ENCODE measurements at regions not wholly inside any gene's neighbourhood (a gene's known extent, or its start where the extent isn't known, plus 50 kb on each side); places are given as distances from the start of the nearest gene placed in this dataset.

GRCh38 chr2:217222309-217222910 lies 362.5 kb upstream of the TNP1 start (continued):
- TF ChIP-seq IKZF1 (conservative IDR thresholded peaks at IDR 0.05) = peak; percentile 92
- peak; percentile 76 for TF ChIP-seq ZNF24 (IDR thresholded peaks at IDR 0.05)
- TF ChIP-seq MTA2 (IDR thresholded peaks at IDR 0.05; ENCODE audit: low read depth) = peak; percentile 99
- TF ChIP-seq NR2C2 (IDR thresholded peaks at IDR 0.05; ENCODE audit: borderline replicate concordance, control insufficient read depth, insufficient read length, low read depth) = no peak
- TF ChIP-seq E4F1 (IDR thresholded peaks at IDR 0.05; ENCODE audit: borderline replicate concordance, partially characterized antibody) = no peak
- no peak for TF ChIP-seq YY1 (IDR thresholded peaks at IDR 0.05; ENCODE audit: low read depth, low read length)
- peak; percentile 81; the same call in 1 of the 2 replicates for TF ChIP-seq ZBED1 (IDR thresholded peaks at IDR 0.05; ENCODE audit: borderline replicate concordance)
- peak; percentile 59 for TF ChIP-seq SMAD1 (IDR thresholded peaks at IDR 0.05; ENCODE audit: low read depth, partially characterized antibody)
- peak; percentile 97 for TF ChIP-seq CREM (IDR thresholded peaks at IDR 0.05; ENCODE audit: low read depth)
- no peak for TF ChIP-seq E2F4 (IDR thresholded peaks at IDR 0.05; ENCODE audit: low read depth, low read length)
- no peak for TF ChIP-seq CHD4 (IDR thresholded peaks at IDR 0.05)
- no peak for TF ChIP-seq KDM1A (IDR thresholded peaks at IDR 0.05; ENCODE audit: borderline replicate concordance)
- TF ChIP-seq SREBF1 (IDR thresholded peaks at IDR 0.05; ENCODE audit: low read length) = no peak
- no peak for TF ChIP-seq NFXL1 (IDR thresholded peaks at IDR 0.05; ENCODE audit: borderline replicate concordance)
- peak; percentile 97 for TF ChIP-seq SKIL (IDR thresholded peaks at IDR 0.05; ENCODE audit: low read depth, poor library complexity, severe bottlenecking)
- TF ChIP-seq MEF2B (IDR thresholded peaks at IDR 0.05; ENCODE audit: partially characterized antibody, poor library complexity, severe bottlenecking) = peak; percentile 89
- no peak for TF ChIP-seq ZNF687 (IDR thresholded peaks at IDR 0.05)
- no peak for TF ChIP-seq ESRRA (IDR thresholded peaks at IDR 0.05; ENCODE audit: low read length)
- TF ChIP-seq, protein P1, sequence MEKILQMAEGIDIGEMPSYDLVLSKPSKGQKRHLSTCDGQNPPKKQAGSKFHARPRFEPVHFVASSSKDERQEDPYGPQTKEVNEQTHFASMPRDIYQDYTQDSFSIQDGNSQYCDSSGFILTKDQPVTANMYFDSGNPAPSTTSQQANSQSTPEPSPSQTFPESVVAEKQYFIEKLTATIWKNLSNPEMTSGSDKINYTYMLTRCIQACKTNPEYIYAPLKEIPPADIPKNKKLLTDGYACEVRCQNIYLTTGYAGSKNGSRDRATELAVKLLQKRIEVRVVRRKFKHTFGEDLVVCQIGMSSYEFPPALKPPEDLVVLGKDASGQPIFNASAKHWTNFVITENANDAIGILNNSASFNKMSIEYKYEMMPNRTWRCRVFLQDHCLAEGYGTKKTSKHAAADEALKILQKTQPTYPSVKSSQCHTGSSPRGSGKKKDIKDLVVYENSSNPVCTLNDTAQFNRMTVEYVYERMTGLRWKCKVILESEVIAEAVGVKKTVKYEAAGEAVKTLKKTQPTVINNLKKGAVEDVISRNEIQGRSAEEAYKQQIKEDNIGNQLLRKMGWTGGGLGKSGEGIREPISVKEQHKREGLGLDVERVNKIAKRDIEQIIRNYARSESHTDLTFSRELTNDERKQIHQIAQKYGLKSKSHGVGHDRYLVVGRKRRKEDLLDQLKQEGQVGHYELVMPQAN (conservative IDR thresholded peaks at IDR 0.05) = 0 out of 2 replicates have a peak, but pooled peaks have one; percentile 41

Data from GM12878 (cell line).